ENCODE measurements at regions not wholly inside any gene's neighbourhood (a gene's known extent, or its start where the extent isn't known, plus 50 kb on each side); places are given as distances from the start of the nearest gene placed in this dataset.

DNA sequence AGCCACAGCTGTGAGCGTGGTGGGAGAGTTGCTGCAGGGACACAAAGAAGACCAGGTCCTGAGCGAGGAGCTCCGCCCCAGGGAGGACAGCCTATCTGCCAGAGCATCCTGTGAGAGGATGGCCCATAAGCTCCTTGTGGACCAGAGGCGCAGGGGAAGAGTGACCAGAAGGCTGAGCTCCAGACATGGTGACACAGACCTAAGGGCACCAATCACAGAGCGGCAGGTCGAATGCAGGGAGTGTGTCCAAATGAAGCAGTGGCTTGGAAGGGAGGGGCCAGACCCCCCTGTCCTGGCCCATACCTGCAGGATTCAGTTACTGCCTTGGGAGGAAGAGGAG, 135.8 kb upstream of the TMEM72 start:
- TF ChIP-seq, protein P1, sequence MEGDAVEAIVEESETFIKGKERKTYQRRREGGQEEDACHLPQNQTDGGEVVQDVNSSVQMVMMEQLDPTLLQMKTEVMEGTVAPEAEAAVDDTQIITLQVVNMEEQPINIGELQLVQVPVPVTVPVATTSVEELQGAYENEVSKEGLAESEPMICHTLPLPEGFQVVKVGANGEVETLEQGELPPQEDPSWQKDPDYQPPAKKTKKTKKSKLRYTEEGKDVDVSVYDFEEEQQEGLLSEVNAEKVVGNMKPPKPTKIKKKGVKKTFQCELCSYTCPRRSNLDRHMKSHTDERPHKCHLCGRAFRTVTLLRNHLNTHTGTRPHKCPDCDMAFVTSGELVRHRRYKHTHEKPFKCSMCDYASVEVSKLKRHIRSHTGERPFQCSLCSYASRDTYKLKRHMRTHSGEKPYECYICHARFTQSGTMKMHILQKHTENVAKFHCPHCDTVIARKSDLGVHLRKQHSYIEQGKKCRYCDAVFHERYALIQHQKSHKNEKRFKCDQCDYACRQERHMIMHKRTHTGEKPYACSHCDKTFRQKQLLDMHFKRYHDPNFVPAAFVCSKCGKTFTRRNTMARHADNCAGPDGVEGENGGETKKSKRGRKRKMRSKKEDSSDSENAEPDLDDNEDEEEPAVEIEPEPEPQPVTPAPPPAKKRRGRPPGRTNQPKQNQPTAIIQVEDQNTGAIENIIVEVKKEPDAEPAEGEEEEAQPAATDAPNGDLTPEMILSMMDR (IDR thresholded peaks at IDR 0.05), result no peak
- no peak for TF ChIP-seq POLR2A (IDR thresholded peaks at IDR 0.05)

All from thyroid gland (tissue), 4 donors.